GM21723 (cell line): ENCODE measurements at regions not wholly inside any gene's neighbourhood (a gene's known extent, or its start where the extent isn't known, plus 50 kb on each side); places are given as distances from the start of the nearest gene placed in this dataset.

Source experiments
- ATAC-seq: cut with Tn5 transposase; IDR thresholded peaks from one replicate; pipeline ENCODE4 v1.9.1; 2021; ENCODE audit warnings: mild to moderate bottlenecking, moderate library complexity; ENCODE audit not compliant: unreplicated experiment

GRCh38 chr1:188462837-188463236 is 1634.1 kb downstream of the PLA2G4A start:
- no peak for ATAC-seq

GRCh38 chr1:188463919-188464318 is 1635.2 kb downstream of the PLA2G4A start:
- no peak for ATAC-seq

GRCh38 chr1:188466539-188466938 is 1637.8 kb downstream of the PLA2G4A start:
- ATAC-seq: no peak

GRCh38 chr1:188476606-188477005 is 1647.9 kb downstream of the PLA2G4A start:
- ATAC-seq: no peak

GRCh38 chr1:188489336-188490112 is 1660.8 kb downstream of the PLA2G4A start:
- ATAC-seq: no peak

- no peak for ATAC-seq
These were observed 1667.8 kb downstream of the PLA2G4A start for GRCh38 chr1:188496506-188496905.

- ATAC-seq: no peak
These were observed 1668.3 kb downstream of the PLA2G4A start for GRCh38 chr1:188497020-188497419.

- no peak for ATAC-seq
These were observed 1670.9 kb downstream of the PLA2G4A start for GRCh38 chr1:188499690-188500089.

GRCh38 chr1:188514917-188515316 is 1686.2 kb downstream of the PLA2G4A start:
- ATAC-seq: no peak

GRCh38 chr1:188517139-188517538 is 1688.4 kb downstream of the PLA2G4A start:
- ATAC-seq: no peak

GRCh38 chr1:188551176-188551575 is 1722.4 kb downstream of the PLA2G4A start:
- ATAC-seq: no peak

- no peak for ATAC-seq
These were observed 1728.3 kb downstream of the PLA2G4A start for GRCh38 chr1:188557053-188557452.

- ATAC-seq: no peak
These were observed 1754.3 kb downstream of the PLA2G4A start for GRCh38 chr1:188582911-188583532.

- ATAC-seq: no peak
These were observed 1755.4 kb downstream of the PLA2G4A start for GRCh38 chr1:188584119-188584518.

- ATAC-seq: no peak
These were observed 1761.9 kb downstream of the PLA2G4A start for GRCh38 chr1:188590641-188591040.

GRCh38 chr1:188594542-188595235 is 1765.9 kb downstream of the PLA2G4A start:
- no peak for ATAC-seq

- no peak for ATAC-seq
These were observed 1770.6 kb downstream of the PLA2G4A start for GRCh38 chr1:188599313-188599712.

- ATAC-seq: no peak
These were observed 1782.7 kb downstream of the PLA2G4A start for GRCh38 chr1:188611432-188611831.

GRCh38 chr1:188615321-188615720 is 1786.6 kb downstream of the PLA2G4A start:
- no peak for ATAC-seq

- no peak for ATAC-seq
These were observed 1791.5 kb downstream of the PLA2G4A start for GRCh38 chr1:188620236-188620635.

GRCh38 chr1:188641566-188642211 is 1812.9 kb downstream of the PLA2G4A start:
- no peak for ATAC-seq
